ENCODE measurements at regions not wholly inside any gene's neighbourhood (a gene's known extent, or its start where the extent isn't known, plus 50 kb on each side); places are given as distances from the start of the nearest gene placed in this dataset.

GRCh38 chr21:35222021-35222420, 172.9 kb upstream of the RUNX1 start:
- WGBS (ENCODE audit: insufficient coverage, insufficient read length): no CpG with 5 or more reads among the region's 3 CpGs
- Histone ChIP-seq H3K4me1 (ENCODE audit: control insufficient read depth, insufficient read depth, low read length) (no peaks in the 10 kb centered on the region; the same call in 1 of the 2 replicates), H3K9me3 (ENCODE audit: control insufficient read depth, insufficient read depth, low read length) (no peaks in the 10 kb centered on the region), H3K4me3 (ENCODE audit: low read length) (no peak overlapping the region), H3K36me3 (ENCODE audit: control insufficient read depth, insufficient read depth, low read length) (no peaks in the 10 kb centered on the region), H3K27me3 (ENCODE audit: control insufficient read depth, insufficient read depth, low read length) (no peaks in the 10 kb centered on the region), H3K27ac (ENCODE audit: low read length) (no peak overlapping the region)
- no peak for DNase-seq (ENCODE audit: low read depth, low spot score)

- Histone ChIP-seq H3K36me3 (ENCODE audit: control insufficient read depth, insufficient read depth, low read length) (no peaks in the 10 kb centered on the region), H3K4me1 (ENCODE audit: control insufficient read depth, insufficient read depth, low read length) (no peaks in the 10 kb centered on the region), H3K27ac (ENCODE audit: low read length) (no peak overlapping the region), H3K4me3 (ENCODE audit: low read length) (no peak overlapping the region), H3K9me3 (ENCODE audit: control insufficient read depth, insufficient read depth, low read length) (no peaks in the 10 kb centered on the region), H3K27me3 (ENCODE audit: control insufficient read depth, insufficient read depth, low read length) (no peaks in the 10 kb centered on the region)
- WGBS (ENCODE audit: insufficient coverage, insufficient read length): no CpG with 5 or more reads among the region's 1 CpG
- DNase-seq (ENCODE audit: low read depth, low spot score): no peak
These were observed 171.2 kb upstream of the RUNX1 start for GRCh38 chr21:35220301-35220700.

- DNase-seq (ENCODE audit: low read depth, low spot score): no peak
- Histone ChIP-seq H3K36me3 (ENCODE audit: control insufficient read depth, insufficient read depth, low read length) (no peaks in the 10 kb centered on the region), H3K4me1 (ENCODE audit: control insufficient read depth, insufficient read depth, low read length) (no peaks in the 10 kb centered on the region), H3K27me3 (ENCODE audit: control insufficient read depth, insufficient read depth, low read length) (no peaks in the 10 kb centered on the region), H3K27ac (ENCODE audit: low read length) (no peak overlapping the region), H3K9me3 (ENCODE audit: control insufficient read depth, insufficient read depth, low read length) (no peaks in the 10 kb centered on the region), H3K4me3 (ENCODE audit: low read length) (no peak overlapping the region)
- WGBS (ENCODE audit: insufficient coverage, insufficient read length): no CpG with 5 or more reads among the region's 2 CpGs
These were observed 170.6 kb upstream of the RUNX1 start for GRCh38 chr21:35219719-35220118.

- H3K9me3 ChIP-seq (ENCODE audit: control insufficient read depth, insufficient read depth, low read length): no peaks in the 10 kb centered on the region
- no peaks in the 10 kb centered on the region for H3K36me3 ChIP-seq (ENCODE audit: control insufficient read depth, insufficient read depth, low read length)
- no peak overlapping the region for H3K4me3 ChIP-seq (ENCODE audit: low read length)
- no peaks in the 10 kb centered on the region for H3K27me3 ChIP-seq (ENCODE audit: control insufficient read depth, insufficient read depth, low read length)
- no peak for DNase-seq (ENCODE audit: low read depth, low spot score)
- no CpG with 5 or more reads among the region's 2 CpGs for WGBS (ENCODE audit: insufficient coverage, insufficient read length)
- H3K4me1 ChIP-seq (ENCODE audit: control insufficient read depth, insufficient read depth, low read length): no peaks in the 10 kb centered on the region
- no peak overlapping the region for H3K27ac ChIP-seq (ENCODE audit: low read length)
These were observed 170.2 kb upstream of the RUNX1 start for GRCh38 chr21:35219291-35219690.

- Histone ChIP-seq H3K4me1 (ENCODE audit: control insufficient read depth, insufficient read depth, low read length) (no peaks in the 10 kb centered on the region), H3K4me3 (ENCODE audit: low read length) (no peak overlapping the region), H3K36me3 (ENCODE audit: control insufficient read depth, insufficient read depth, low read length) (no peaks in the 10 kb centered on the region), H3K27me3 (ENCODE audit: control insufficient read depth, insufficient read depth, low read length) (no peaks in the 10 kb centered on the region), H3K27ac (ENCODE audit: low read length) (no peak overlapping the region), H3K9me3 (ENCODE audit: control insufficient read depth, insufficient read depth, low read length) (no peaks in the 10 kb centered on the region)
- DNase-seq (ENCODE audit: low read depth, low spot score): no peak
- no CpG with 5 or more reads among the region's 1 CpG for WGBS (ENCODE audit: insufficient coverage, insufficient read length)
These were observed 168.5 kb upstream of the RUNX1 start for GRCh38 chr21:35217504-35218060.

- no peaks in the 10 kb centered on the region for H3K4me1 ChIP-seq (ENCODE audit: control insufficient read depth, insufficient read depth, low read length)
- no peaks in the 10 kb centered on the region for H3K27me3 ChIP-seq (ENCODE audit: control insufficient read depth, insufficient read depth, low read length)
These were observed 167.9 kb upstream of the RUNX1 start for GRCh38 chr21:35216996-35217395.

GRCh38 chr21:35215870-35216269, 166.8 kb upstream of the RUNX1 start:
- Histone ChIP-seq H3K9me3 (ENCODE audit: control insufficient read depth, insufficient read depth, low read length) (no peaks in the 10 kb centered on the region), H3K36me3 (ENCODE audit: control insufficient read depth, insufficient read depth, low read length) (no peaks in the 10 kb centered on the region), H3K27ac (ENCODE audit: low read length) (no peak overlapping the region), H3K27me3 (ENCODE audit: control insufficient read depth, insufficient read depth, low read length) (no peaks in the 10 kb centered on the region), H3K4me1 (ENCODE audit: control insufficient read depth, insufficient read depth, low read length) (no peaks in the 10 kb centered on the region), H3K4me3 (ENCODE audit: low read length) (no peak overlapping the region)
- no peak for DNase-seq (ENCODE audit: low read depth, low spot score)
- WGBS (ENCODE audit: insufficient coverage, insufficient read length): no CpG with 5 or more reads among the region's 1 CpG

More at GRCh38 chr21:35216996-35217395, 167.9 kb upstream of the RUNX1 start:
- Histone ChIP-seq H3K36me3 (ENCODE audit: control insufficient read depth, insufficient read depth, low read length) (no peaks in the 10 kb centered on the region), H3K9me3 (ENCODE audit: control insufficient read depth, insufficient read depth, low read length) (no peaks in the 10 kb centered on the region), H3K27ac (ENCODE audit: low read length) (no peak overlapping the region), H3K4me3 (ENCODE audit: low read length) (no peak overlapping the region)
- no peak for DNase-seq (ENCODE audit: low read depth, low spot score)
- WGBS (ENCODE audit: insufficient coverage, insufficient read length): no CpG with 5 or more reads among the region's 1 CpG

GRCh38 chr21:35212393-35213127, 163.5 kb upstream of the RUNX1 start:
- Histone ChIP-seq H3K36me3 (ENCODE audit: control insufficient read depth, insufficient read depth, low read length) (no peaks in the 10 kb centered on the region), H3K9me3 (ENCODE audit: control insufficient read depth, insufficient read depth, low read length) (no peaks in the 10 kb centered on the region), H3K4me1 (ENCODE audit: control insufficient read depth, insufficient read depth, low read length) (no peaks in the 10 kb centered on the region), H3K4me3 (ENCODE audit: low read length) (no peak overlapping the region), H3K27me3 (ENCODE audit: control insufficient read depth, insufficient read depth, low read length) (no peaks in the 10 kb centered on the region), H3K27ac (ENCODE audit: low read length) (no peak overlapping the region)
- no peak for DNase-seq (ENCODE audit: low read depth, low spot score)
- no CpG with 5 or more reads among the region's 3 CpGs for WGBS (ENCODE audit: insufficient coverage, insufficient read length)

GRCh38 chr21:35211782-35212181, 162.7 kb upstream of the RUNX1 start:
- no peaks in the 10 kb centered on the region for H3K27me3 ChIP-seq (ENCODE audit: control insufficient read depth, insufficient read depth, low read length)
- no peak overlapping the region for H3K4me3 ChIP-seq (ENCODE audit: low read length)
- no peaks in the 10 kb centered on the region for H3K9me3 ChIP-seq (ENCODE audit: control insufficient read depth, insufficient read depth, low read length)
- H3K27ac ChIP-seq (ENCODE audit: low read length): no peak overlapping the region
- H3K4me1 ChIP-seq (ENCODE audit: control insufficient read depth, insufficient read depth, low read length): no peaks in the 10 kb centered on the region
- no CpG with 5 or more reads among the region's 6 CpGs for WGBS (ENCODE audit: insufficient coverage, insufficient read length)
- DNase-seq (ENCODE audit: low read depth, low spot score): no peak
- no peaks in the 10 kb centered on the region for H3K36me3 ChIP-seq (ENCODE audit: control insufficient read depth, insufficient read depth, low read length)

- no peaks in the 10 kb centered on the region for H3K9me3 ChIP-seq (ENCODE audit: control insufficient read depth, insufficient read depth, low read length)
- WGBS (ENCODE audit: insufficient coverage, insufficient read length): no CpG with 5 or more reads among the region's 4 CpGs
- no peaks in the 10 kb centered on the region for H3K36me3 ChIP-seq (ENCODE audit: control insufficient read depth, insufficient read depth, low read length)
- no peaks in the 10 kb centered on the region for H3K27me3 ChIP-seq (ENCODE audit: control insufficient read depth, insufficient read depth, low read length)
- H3K4me1 ChIP-seq (ENCODE audit: control insufficient read depth, insufficient read depth, low read length): no peaks in the 10 kb centered on the region; the same call in 1 of the 2 replicates
- no peak overlapping the region for H3K27ac ChIP-seq (ENCODE audit: low read length)
- DNase-seq (ENCODE audit: low read depth, low spot score): no peak
- H3K4me3 ChIP-seq (ENCODE audit: low read length): no peak overlapping the region
These were observed 161.0 kb upstream of the RUNX1 start for GRCh38 chr21:35210093-35210492.

Data from iPS DF 6.9 (cell line).